ENCODE measurements at regions not wholly inside any gene's neighbourhood (a gene's known extent, or its start where the extent isn't known, plus 50 kb on each side); places are given as distances from the start of the nearest gene placed in this dataset.
"Not testable (repeated sequence)": the region's sequence is repeated elsewhere in the genome, so short reads cannot be mapped to it uniquely, and the experiment has no call there.

GRCh38 chr14:106625186-106625585 is 1098.8 kb downstream of the TMEM121 start:
- Histone ChIP-seq H3K4me3 (ENCODE audit: low read depth, low read length) (no peak overlapping the region), H3K36me3 (replicated peaks) (no peaks in the 10 kb centered on the region), H3K27me3 (replicated peaks) (no peaks in the 10 kb centered on the region), H3K27ac (no peak overlapping the region)
- TF ChIP-seq CTCF (IDR thresholded peaks at IDR 0.05; ENCODE audit: low read depth, low read length, missing control alignments), result no peak
- in situ Hi-C loops (cut with HindIII; ENCODE audit: low pct_ligation_motif_present, low sequenced_read_pairs), result no loop called here
- DNase-seq, result no peak

DNA sequence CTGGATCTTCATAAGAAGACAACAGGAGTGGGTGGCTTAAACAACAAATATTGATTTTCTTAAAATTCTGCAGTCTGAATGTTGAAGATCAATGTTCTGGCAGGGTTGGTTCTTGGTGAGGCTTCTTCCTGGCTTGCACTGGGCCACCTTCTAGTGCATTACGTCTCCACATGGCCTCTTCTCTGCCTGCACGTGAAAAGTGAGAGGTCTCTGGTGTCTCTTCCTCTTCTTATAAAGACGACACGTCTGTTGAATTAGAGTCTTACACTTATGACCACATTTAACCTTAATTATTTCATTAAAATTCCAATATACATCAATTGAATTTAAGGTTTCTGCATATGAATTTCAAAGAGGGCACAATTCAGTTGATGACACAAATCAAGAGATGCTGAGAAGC is 1100.1 kb downstream of the TMEM121 start:
- H3K36me3 ChIP-seq (replicated peaks); DNase-seq; H3K27me3 ChIP-seq (replicated peaks); H3K27ac ChIP-seq; H3K4me3 ChIP-seq (ENCODE audit: low read depth, low read length); in situ Hi-C loops (cut with HindIII; ENCODE audit: low pct_ligation_motif_present, low sequenced_read_pairs): not testable (repeated sequence)

DNA sequence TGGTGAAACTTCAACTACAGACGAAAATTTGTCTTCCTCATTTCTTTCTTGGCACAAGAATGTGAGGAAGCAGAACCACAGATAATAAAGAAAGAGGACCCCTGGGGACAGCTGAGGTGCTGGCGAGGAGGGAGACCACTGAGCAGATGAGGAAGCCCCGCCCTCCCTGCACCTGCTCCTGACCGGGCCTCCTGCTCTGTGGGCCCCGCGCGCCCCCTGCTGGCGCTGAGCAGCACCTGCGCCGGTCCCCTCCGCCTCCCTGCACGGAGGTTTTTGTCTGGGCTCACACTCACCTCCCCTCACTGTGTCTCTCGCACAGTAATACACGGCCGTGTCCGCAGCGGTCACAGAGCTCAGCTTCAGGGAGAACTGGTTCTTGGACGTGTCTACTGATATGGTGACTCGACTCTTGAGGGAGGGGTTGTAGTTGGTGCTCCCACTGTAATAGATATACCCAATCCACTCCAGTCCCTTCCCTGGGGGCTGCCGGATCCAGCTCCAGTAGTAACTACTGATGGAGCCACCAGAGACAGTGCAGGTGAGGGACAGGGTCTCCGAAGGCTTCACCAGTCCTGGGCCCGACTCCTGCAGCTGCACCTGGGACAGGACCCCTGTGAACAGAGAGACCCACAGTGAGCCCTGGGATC is 1100.7 kb downstream of the TMEM121 start:
- DNase-seq; H3K27ac ChIP-seq; H3K36me3 ChIP-seq (replicated peaks); H3K27me3 ChIP-seq (replicated peaks); in situ Hi-C loops (cut with HindIII; ENCODE audit: low pct_ligation_motif_present, low sequenced_read_pairs); H3K4me3 ChIP-seq (ENCODE audit: low read depth, low read length): not testable (repeated sequence)
- peak; percentile 7 for TF ChIP-seq CTCF (IDR thresholded peaks at IDR 0.05; ENCODE audit: low read depth, low read length, missing control alignments)

- H3K27ac ChIP-seq, result no peak overlapping the region
- no peaks in the 10 kb centered on the region for H3K27me3 ChIP-seq (replicated peaks)
- no peak for DNase-seq
- no peak overlapping the region for H3K4me3 ChIP-seq (ENCODE audit: low read depth, low read length)
- in situ Hi-C loops (cut with HindIII; ENCODE audit: low pct_ligation_motif_present, low sequenced_read_pairs), result no loop called here
- H3K36me3 ChIP-seq (replicated peaks), result no peaks in the 10 kb centered on the region
- no peak for TF ChIP-seq CTCF (IDR thresholded peaks at IDR 0.05; ENCODE audit: low read depth, low read length, missing control alignments)
Observed at GRCh38 chr14:106631879-106632278, 1105.5 kb downstream of the TMEM121 start.

DNA sequence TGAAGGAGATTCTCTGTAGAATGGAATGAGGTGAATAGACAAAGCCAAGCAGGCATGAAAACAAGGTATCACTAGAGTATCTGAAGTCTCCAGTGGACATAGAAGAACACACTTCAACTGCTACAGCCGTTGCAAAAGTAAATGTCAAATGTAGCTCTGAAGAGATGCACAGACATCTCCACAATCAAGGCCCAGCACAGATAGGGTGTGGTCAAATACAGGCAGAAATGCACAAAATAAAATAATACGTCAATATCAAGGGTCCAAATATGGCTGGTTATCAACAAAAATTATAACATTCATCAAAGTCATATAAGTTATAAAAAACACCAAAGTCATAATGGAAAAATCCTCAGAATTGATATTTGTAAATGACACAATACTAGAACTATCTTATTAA is 1107.3 kb downstream of the TMEM121 start:
- in situ Hi-C loops (cut with HindIII; ENCODE audit: low pct_ligation_motif_present, low sequenced_read_pairs), result no loop called here
- TF ChIP-seq CTCF (IDR thresholded peaks at IDR 0.05; ENCODE audit: low read depth, low read length, missing control alignments), result no peak
- H3K4me3 ChIP-seq (ENCODE audit: low read depth, low read length), result no peak overlapping the region
- DNase-seq, result no peak
- H3K36me3 ChIP-seq (replicated peaks), result no peaks in the 10 kb centered on the region
- no peaks in the 10 kb centered on the region for H3K27me3 ChIP-seq (replicated peaks)
- H3K27ac ChIP-seq, result no peak overlapping the region

DNA sequence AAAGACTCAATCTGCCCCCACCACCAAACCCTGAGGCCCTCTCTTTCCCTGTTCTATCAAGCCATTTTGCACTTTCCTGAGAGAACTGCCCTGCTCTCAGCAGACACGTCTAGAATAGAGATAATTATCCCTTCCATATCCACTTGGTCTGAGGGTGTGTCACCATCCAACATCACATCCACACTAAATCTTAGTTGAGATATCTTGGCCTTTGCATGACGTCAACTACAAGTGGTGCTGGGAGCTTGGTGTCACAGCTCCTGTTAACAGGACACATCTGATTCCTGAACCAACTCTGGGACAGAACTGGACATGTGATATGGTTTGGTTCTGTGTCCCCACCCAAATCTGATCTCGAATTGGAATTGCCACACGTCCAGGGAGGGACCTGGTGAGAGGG is 1109.2 kb downstream of the TMEM121 start:
- no peak for TF ChIP-seq CTCF (IDR thresholded peaks at IDR 0.05; ENCODE audit: low read depth, low read length, missing control alignments)
- H3K36me3 ChIP-seq (replicated peaks), result no peaks in the 10 kb centered on the region
- H3K27ac ChIP-seq, result no peak overlapping the region
- H3K4me3 ChIP-seq (ENCODE audit: low read depth, low read length), result no peak overlapping the region
- in situ Hi-C loops (cut with HindIII; ENCODE audit: low pct_ligation_motif_present, low sequenced_read_pairs), result no loop called here
- no peak for DNase-seq
- H3K27me3 ChIP-seq (replicated peaks), result no peaks in the 10 kb centered on the region

DNA sequence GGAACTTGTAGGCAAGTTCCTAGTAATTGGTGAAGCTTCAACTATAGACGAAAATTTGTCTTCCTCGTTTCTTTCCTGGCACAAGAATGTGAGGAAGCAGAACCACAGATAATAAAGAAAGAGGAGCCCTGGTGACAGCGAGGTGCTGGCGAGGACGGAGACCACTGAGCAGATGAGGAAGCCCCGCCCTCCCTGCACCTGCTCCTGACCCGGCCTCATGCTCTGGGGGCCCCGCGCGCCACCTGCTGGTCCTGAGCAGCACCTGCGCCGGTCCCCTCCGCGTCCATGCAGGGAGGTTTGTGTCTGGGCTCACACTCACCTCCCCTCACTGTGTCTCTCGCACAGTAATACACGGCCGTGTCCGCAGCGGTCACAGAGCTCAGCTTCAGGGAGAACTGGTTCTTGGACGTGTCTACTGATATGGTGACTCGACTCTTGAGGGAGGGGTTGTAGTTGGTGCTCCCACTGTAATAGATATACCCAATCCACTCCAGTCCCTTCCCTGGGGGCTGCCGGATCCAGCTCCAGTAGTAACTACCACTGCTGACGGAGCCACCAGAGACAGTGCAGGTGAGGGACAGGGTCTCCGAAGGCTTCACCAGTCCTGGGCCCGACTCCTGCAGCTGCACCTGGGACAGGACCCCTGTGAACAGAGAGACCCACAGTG is 1112.5 kb downstream of the TMEM121 start:
- DNase-seq; H3K27me3 ChIP-seq (replicated peaks); H3K36me3 ChIP-seq (replicated peaks); H3K27ac ChIP-seq; H3K4me3 ChIP-seq (ENCODE audit: low read depth, low read length); in situ Hi-C loops (cut with HindIII; ENCODE audit: low pct_ligation_motif_present, low sequenced_read_pairs): not testable (repeated sequence)

All from brain microvascular endothelial cell (primary cell).